HepG2 (cell line): ENCODE measurements at regions not wholly inside any gene's neighbourhood (a gene's known extent, or its start where the extent isn't known, plus 50 kb on each side); places are given as distances from the start of the nearest gene placed in this dataset.

Source experiments
- ATAC-seq: fragments of 200-7000 bp; cut with Tn5 transposase; 3 replicates; pipeline ENCODE4 v1.9.1; 2020; ENCODE audit warnings: mild to moderate bottlenecking, moderate library complexity
- BruUV-seq: library from RNA; stranded (reverse); fragments of 400-500 nt; replicated peaks from 2 replicates; lab custom pipeline; 2021; lab: Mats Ljungman, UMichigan
- CTCF ChIA-PET: fragments of 300-600 bp; formaldehyde crosslinking; extraction: SDS; loops from one replicate; lab custom pipeline; 2021; ENCODE audit warnings: low total read pairs, inconsistent platforms, low intra/inter-chr PET ratio; lab: Yijun Ruan, JAX
- POLR2A ChIA-PET: fragments of 350-600 bp; sonication (Branson Sonifier 250); formaldehyde crosslinking; loops from one replicate; lab custom pipeline; 2020; ENCODE audit warnings: antibody characterized with exemption, inconsistent platforms; lab: Yijun Ruan, JAX
- DNase-seq: peaks from one replicate; pipeline ENCODE4 v3.0.0-alpha.2; 2015; ENCODE audit warnings: low spot score
- FAIRE-seq: peaks from 3 replicates; lab custom pipeline; 2011; peaks lifted over from hg19 to GRCh38; lab: Jason Lieb, UNC
- H2AFZ ChIP-seq: one replicate; pipeline ENCODE4 v1.6.1; 2011; ENCODE audit warnings: low read length, inconsistent platforms
- H3K27ac ChIP-seq: fragments of 300-600 bp; 3 replicates; pipeline ENCODE4 v1.8.0; 2011; ENCODE audit warnings: mixed run types, mild to moderate bottlenecking, mixed read lengths, low read length, inconsistent platforms; ENCODE audit not compliant: insufficient read depth; ENCODE audit errors: extremely low read length
- H3K27me3 ChIP-seq, 2 experiments: fragments of 200-600 bp in 1 of 2; 2 replicates in 1 of 2; 3 replicates in 1 of 2; pipeline versions ENCODE4 v1.6.0 to v1.8.0; 2011; ENCODE audit warnings: low read length in 2 of 2, mild to moderate bottlenecking in 2 of 2, moderate library complexity in 2 of 2, inconsistent platforms in 1 of 2; ENCODE audit not compliant: insufficient read depth in 2 of 2, control insufficient read depth in 1 of 2
- H3K36me3 ChIP-seq, 2 experiments: fragments of 200-600 bp in 1 of 2; replicated peaks in 1 of 2; 2 replicates in 1 of 2; 3 replicates in 1 of 2; pipeline versions ENCODE4 v1.5.1 to v1.8.0; 2011; ENCODE audit warnings: low read length in 2 of 2, inconsistent platforms in 1 of 2; ENCODE audit not compliant: insufficient read depth in 2 of 2, control insufficient read depth in 1 of 2
- H3K4me1 ChIP-seq: 2 replicates; pipeline ENCODE4 v1.5.1; 2012; ENCODE audit warnings: low read length, inconsistent platforms; ENCODE audit not compliant: insufficient read depth
- H3K4me2 ChIP-seq: 2 replicates; pipeline ENCODE4 v1.6.0; 2011; ENCODE audit warnings: low read depth, low read length, inconsistent platforms
- H3K4me3 ChIP-seq, 3 experiments: fragments of 200-600 bp in 1 of 3; sonication (generic), shearing (Covaris generic) in 1 of 3; replicated peaks in 1 of 3; 2 replicates each; pipeline ENCODE4 v1.5.1; 2011 to 2016; ENCODE audit warnings: low read length in 3 of 3, inconsistent platforms in 2 of 3, low read depth in 2 of 3, mild to moderate bottlenecking in 2 of 3, control low read depth in 1 of 3, mixed read lengths in 1 of 3; ENCODE audit not compliant: insufficient read depth in 1 of 3
- H3K79me2 ChIP-seq: one replicate; pipeline ENCODE4 v1.6.1; 2011; ENCODE audit warnings: low read length, inconsistent platforms; ENCODE audit not compliant: insufficient read depth
- H3K9ac ChIP-seq: 2 replicates; pipeline ENCODE4 v1.6.0; 2011; ENCODE audit warnings: mild to moderate bottlenecking, low read depth, low read length, inconsistent platforms; ENCODE audit not compliant: insufficient read depth
- H3K9me3 ChIP-seq: 2 replicates; pipeline ENCODE4 v1.5.1; 2012; ENCODE audit warnings: mild to moderate bottlenecking, low read length
- H4K20me1 ChIP-seq: 2 replicates; pipeline ENCODE4 v1.6.0; 2011; ENCODE audit warnings: inconsistent platforms, mild to moderate bottlenecking, low read length, moderate library complexity; ENCODE audit not compliant: insufficient read depth
- CENPBD1 ChIP-seq: sonication (generic); formaldehyde crosslinking; IDR thresholded peaks from 2 replicates; pipeline ENCODE4 v1.8.0; 2022; ENCODE audit warnings: missing genetic modification reagents, low read depth, mild to moderate bottlenecking, borderline replicate concordance
- GLMP ChIP-seq: sonication (generic); formaldehyde crosslinking; IDR thresholded peaks from 2 replicates; pipeline ENCODE4 v1.9.0; 2021; ENCODE audit warnings: missing genetic modification reagents, mild to moderate bottlenecking, borderline replicate concordance
- MZF1 ChIP-seq: sonication (generic); formaldehyde crosslinking; IDR thresholded peaks from 2 replicates; pipeline ENCODE4 v1.8.1; 2023; ENCODE audit warnings: mild to moderate bottlenecking, missing genetic modification reagents, borderline replicate concordance
- SIN3B ChIP-seq: fragments of 150-350 bp; IDR thresholded peaks from 2 replicates; pipeline ENCODE4 v1.6.1; 2014; ENCODE audit warnings: low read length
- TOE1 ChIP-seq: sonication (generic); formaldehyde crosslinking; IDR thresholded peaks from 2 replicates; pipeline ENCODE4 v1.4.0; 2020; ENCODE audit warnings: mild to moderate bottlenecking, missing genetic modification reagents
- U2AF1 ChIP-seq: fragments of 200-400 bp; formaldehyde crosslinking; optimal IDR thresholded peaks from 2 replicates; pipeline ENCODE3; 2017; ENCODE audit warnings: mild to moderate bottlenecking, low read depth, low read length
- ZBTB34 ChIP-seq: sonication (generic); formaldehyde crosslinking; IDR thresholded peaks from 2 replicates; pipeline ENCODE4 v1.8.0; 2022; ENCODE audit warnings: mild to moderate bottlenecking, missing genetic modification reagents
- ZMAT5 ChIP-seq: sonication (generic); formaldehyde crosslinking; IDR thresholded peaks from 2 replicates; pipeline ENCODE4 v1.5.0; 2020; ENCODE audit warnings: mild to moderate bottlenecking, low read depth, missing genetic modification reagents, borderline replicate concordance
- ZNF24 ChIP-seq: fragments of 450-650 bp; IDR thresholded peaks from 2 replicates; pipeline ENCODE4 v1.6.1; 2017; ENCODE audit warnings: antibody characterized with exemption, mild to moderate bottlenecking
- ZNF549 ChIP-seq: sonication (generic); formaldehyde crosslinking; IDR thresholded peaks from 2 replicates; pipeline ENCODE4 v1.5.0; 2020; ENCODE audit warnings: missing genetic modification reagents
- ZNF564 ChIP-seq: sonication (generic); formaldehyde crosslinking; IDR thresholded peaks from 2 replicates; pipeline ENCODE4 v1.8.1; 2023; ENCODE audit warnings: mild to moderate bottlenecking, missing genetic modification reagents
- WGBS: methylation state at CpG from one replicate; pipeline ENCODE4 v1.1.6; 2017; ENCODE audit warnings: low lambda C conversion rate; 5-methylcytosine and 5-hydroxymethylcytosine counted together
- in situ Hi-C: cut with HindIII; loops from 2 replicates; pipeline ENCODE4 v1.10.0; 2017; ENCODE audit warnings: low pct_unique_long_range_greater_than_20kb; ENCODE audit not compliant: extremely low pct_ligation_motif_present
- intact Hi-C: fragments of 100-400 bp; cut with micrococcal nuclease; formaldehyde crosslinking; loops from one replicate; pipeline ENCODE4 v1.10.0; 2022; ENCODE audit not compliant: unreplicated experiment

GRCh38 chr1:87905651-87906050 is 577.0 kb downstream of the LMO4 start:
- Histone ChIP-seq H3K36me3 (no peaks in the 10 kb centered on the region), H2AFZ (no peak overlapping the region), H3K79me2 (no peaks in the 10 kb centered on the region), H3K9ac (no peak overlapping the region), H3K4me2 (no peak overlapping the region), H3K4me1 (no peaks in the 10 kb centered on the region), H3K9me3 (no peaks in the 10 kb centered on the region), H4K20me1 (no peaks in the 10 kb centered on the region), H3K4me3 (no peak overlapping the region), H3K27me3 (no peaks in the 10 kb centered on the region), H3K27ac (no peak overlapping the region)
- 16% methylated on average over 4 of the region's 4 CpGs for WGBS
- BruUV-seq = no TSS peak
- CTCF ChIA-PET = no interaction called here
- POLR2A ChIA-PET = no interaction called here
- FAIRE-seq (no peak), ATAC-seq (no peak), DNase-seq (no peak)
- TF ChIP-seq MZF1 (CRISPR knock-in tag) = no peak
- no peak for TF ChIP-seq ZBTB34 (CRISPR knock-in tag)
- no peak for TF ChIP-seq ZNF24
- no peak for TF ChIP-seq ZNF549 (CRISPR knock-in tag)
- in situ Hi-C loops = no loop called here
- intact Hi-C loops = no loop called here

GRCh38 chr1:87906078-87906477 is 577.4 kb downstream of the LMO4 start:
- H3K27me3 ChIP-seq = no peaks in the 10 kb centered on the region
- H3K9me3 ChIP-seq = no peaks in the 10 kb centered on the region
- H2AFZ ChIP-seq = no peak overlapping the region
- no peak for FAIRE-seq
- ChIA-PET POLR2A (no interaction called here), CTCF (no interaction called here)
- no peaks in the 10 kb centered on the region for H3K36me3 ChIP-seq
- no peak for DNase-seq
- intact Hi-C loops (no loop called here), in situ Hi-C loops (no loop called here)
- no peaks in the 10 kb centered on the region for H4K20me1 ChIP-seq
- WGBS = 11% methylated on average over 3 of the region's 3 CpGs
- no peak for TF ChIP-seq ZMAT5
- TF ChIP-seq U2AF1 = no peak
- no peak for TF ChIP-seq ZNF564 (CRISPR knock-in tag)
- no peak for TF ChIP-seq CENPBD1 (CRISPR knock-in tag)
- no peak for TF ChIP-seq SIN3B
- TF ChIP-seq GLMP (CRISPR knock-in tag) = no peak
- no peak for TF ChIP-seq TOE1 (CRISPR knock-in tag)
- H3K9ac ChIP-seq = no peak overlapping the region
- no peak overlapping the region for H3K27ac ChIP-seq
- BruUV-seq = no TSS peak
- H3K4me1 ChIP-seq = no peaks in the 10 kb centered on the region
- H3K79me2 ChIP-seq = no peaks in the 10 kb centered on the region
- no peak overlapping the region for H3K4me2 ChIP-seq
- ATAC-seq = no peak
- no peak overlapping the region for H3K4me3 ChIP-seq
